T-helper 17 cell (primary cell): ENCODE measurements at regions not wholly inside any gene's neighbourhood (a gene's known extent, or its start where the extent isn't known, plus 50 kb on each side); places are given as distances from the start of the nearest gene placed in this dataset.

ENCODE experiments used
- ATAC-seq: fragments of 150-1000 bp; cut with Tn5 transposase; 2 replicates; pipeline ENCODE4 v1.10.0; 2021; ENCODE audit warnings: mild to moderate bottlenecking, moderate library complexity
- DNase-seq, 3 donors: peaks; one replicate each; pipeline versions ENCODE4 v3.0.0 to v3.0.0-alpha.2; 2020 to 2021
- H3K9me3 ChIP-seq: one replicate; pipeline ENCODE4 v1.7.0; 2013; ENCODE audit warnings: low read length, mild to moderate bottlenecking; ENCODE audit not compliant: control insufficient read depth, poor library complexity, severe bottlenecking
- H3K27ac Mint-ChIP-seq: one replicate; pipeline ENCODE4 v1.8.0; 2022; ENCODE audit warnings: mild to moderate bottlenecking, moderate library complexity, mixed read lengths
- H3K27me3 Mint-ChIP-seq: one replicate; pipeline ENCODE4 v1.8.0; 2022; ENCODE audit warnings: mixed read lengths
- H3K36me3 Mint-ChIP-seq: one replicate; pipeline ENCODE4 v1.8.0; 2022; ENCODE audit warnings: low read depth, mixed read lengths
- H3K4me1 Mint-ChIP-seq: one replicate; pipeline ENCODE4 v1.8.0; 2022; ENCODE audit warnings: mild to moderate bottlenecking, mixed read lengths
- H3K4me3 Mint-ChIP-seq: one replicate; pipeline ENCODE4 v1.8.0; 2022; ENCODE audit warnings: mild to moderate bottlenecking, moderate library complexity, mixed read lengths

DNA sequence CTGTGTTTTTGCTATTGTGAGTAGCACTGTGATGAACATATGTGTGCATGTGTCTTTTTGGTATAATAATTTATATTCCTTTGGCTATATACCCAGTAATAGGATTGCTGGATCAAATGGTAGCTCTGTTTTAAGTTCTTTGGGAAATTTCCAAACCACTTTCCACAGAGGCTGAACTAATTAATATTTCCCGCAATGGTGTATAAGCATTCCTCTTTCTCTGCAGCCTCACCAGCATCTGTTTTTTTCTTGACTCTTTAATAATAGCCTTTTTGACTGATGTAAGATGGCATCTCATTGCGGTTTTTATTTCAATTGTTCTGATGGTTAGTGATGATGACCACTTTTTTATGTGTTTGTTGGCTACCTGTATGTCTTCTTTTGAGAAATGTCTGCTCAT, 247.7 kb upstream of the NDST3 start:
- no peak for ATAC-seq

DNA sequence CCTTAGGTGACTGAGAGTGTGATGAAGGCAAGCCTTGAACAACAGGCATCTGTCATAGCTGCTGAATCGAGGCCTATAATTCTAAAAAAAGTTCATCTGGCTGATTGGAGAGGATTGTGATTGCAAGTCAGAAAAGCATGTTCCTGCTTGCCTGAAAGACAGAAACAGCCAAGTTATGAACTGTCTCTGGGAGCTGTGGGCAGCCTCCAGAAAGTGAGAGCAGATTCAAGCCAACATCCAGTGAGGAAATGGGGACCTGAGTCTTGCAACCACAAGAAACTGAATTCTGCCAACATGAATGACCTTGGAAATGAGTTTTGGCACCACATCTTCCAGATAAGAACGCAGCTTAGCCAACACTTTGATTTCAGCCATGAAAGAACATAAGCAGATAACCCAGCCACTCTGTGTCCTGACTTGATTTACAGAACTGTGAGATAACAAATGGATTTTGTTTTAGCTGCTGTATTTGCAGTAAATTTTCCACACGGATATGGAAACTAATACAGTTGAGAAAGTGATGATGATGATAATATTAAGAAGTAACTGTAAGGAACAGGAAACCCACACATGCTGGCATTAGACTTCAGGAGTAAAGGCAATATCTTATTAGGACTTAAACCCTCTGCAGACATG, 240.3 kb upstream of the NDST3 start:
- H3K27ac Mint-ChIP-seq, result no peak overlapping the region
- no peaks in the 10 kb centered on the region for H3K36me3 Mint-ChIP-seq
- H3K9me3 ChIP-seq, result no peaks in the 10 kb centered on the region
- DNase-seq, result no peak
- H3K4me3 Mint-ChIP-seq, result no peak overlapping the region
- no peaks in the 10 kb centered on the region for H3K4me1 Mint-ChIP-seq
- no peaks in the 10 kb centered on the region for H3K27me3 Mint-ChIP-seq
- no peak for ATAC-seq

More for the DNA sequence above, 247.7 kb upstream of the NDST3 start:
- DNase-seq, result no peak
- Mint-ChIP-seq H3K27ac (no peak overlapping the region), H3K27me3 (no peaks in the 10 kb centered on the region), H3K4me3 (no peak overlapping the region), H3K4me1 (no peaks in the 10 kb centered on the region), H3K36me3 (no peaks in the 10 kb centered on the region)
- no peaks in the 10 kb centered on the region for H3K9me3 ChIP-seq

DNA sequence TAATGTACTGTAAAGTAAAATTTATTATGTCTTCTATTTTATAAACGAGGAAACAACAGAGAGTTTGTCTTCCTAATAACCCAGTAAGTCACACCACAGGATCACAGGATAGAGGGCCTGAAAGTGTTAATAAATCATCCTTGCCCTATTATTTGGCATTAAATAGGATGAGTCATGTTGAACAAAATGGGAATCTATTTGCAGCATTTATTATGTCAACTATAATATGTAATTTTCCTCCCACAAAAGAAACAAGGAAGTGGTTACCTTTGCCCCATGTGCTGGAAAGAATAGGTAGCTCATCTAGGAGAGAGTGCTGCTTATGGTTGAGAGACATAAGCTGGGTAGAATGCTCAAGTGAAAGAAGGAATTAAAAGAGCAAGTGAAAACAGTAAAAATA, 237.6 kb upstream of the NDST3 start:
- no peak overlapping the region for H3K4me3 Mint-ChIP-seq
- no peaks in the 10 kb centered on the region for H3K4me1 Mint-ChIP-seq
- H3K9me3 ChIP-seq, result no peaks in the 10 kb centered on the region
- no peak for ATAC-seq
- DNase-seq, result no peak
- no peak overlapping the region for H3K27ac Mint-ChIP-seq
- no peaks in the 10 kb centered on the region for H3K36me3 Mint-ChIP-seq
- H3K27me3 Mint-ChIP-seq, result no peaks in the 10 kb centered on the region

DNA sequence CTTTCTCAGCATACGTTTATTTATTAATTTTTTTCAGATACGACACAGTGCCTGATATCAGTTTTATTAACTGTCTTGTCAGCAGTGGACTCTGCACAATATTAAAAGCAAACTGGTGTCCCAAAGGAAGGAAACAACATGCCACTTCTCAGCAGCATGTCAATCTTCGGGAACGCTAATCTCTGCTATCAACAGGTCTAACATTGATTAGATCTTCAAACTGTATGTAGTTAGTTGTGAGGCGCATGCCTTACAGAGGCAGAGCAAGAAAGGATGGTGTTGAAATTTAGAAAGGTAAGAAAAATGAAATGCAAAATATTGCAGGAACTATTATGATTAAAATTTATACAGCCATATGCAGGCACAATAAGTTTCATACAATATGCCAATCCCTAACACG, 233.7 kb upstream of the NDST3 start:
- no peak overlapping the region for H3K27ac Mint-ChIP-seq
- no peaks in the 10 kb centered on the region for H3K4me1 Mint-ChIP-seq
- no peaks in the 10 kb centered on the region for H3K27me3 Mint-ChIP-seq
- ATAC-seq, result no peak
- no peak overlapping the region for H3K4me3 Mint-ChIP-seq
- H3K36me3 Mint-ChIP-seq, result no peaks in the 10 kb centered on the region
- no peaks in the 10 kb centered on the region for H3K9me3 ChIP-seq
- DNase-seq, result no peak

- no peak overlapping the region for H3K27ac Mint-ChIP-seq
- no peak for ATAC-seq
- H3K9me3 ChIP-seq, result no peaks in the 10 kb centered on the region
- no peak for DNase-seq
- H3K4me1 Mint-ChIP-seq, result no peaks in the 10 kb centered on the region
- no peaks in the 10 kb centered on the region for H3K36me3 Mint-ChIP-seq
- H3K4me3 Mint-ChIP-seq, result no peak overlapping the region
- H3K27me3 Mint-ChIP-seq, result no peaks in the 10 kb centered on the region
Measured at GRCh38 chr4:117801756-117802155, 232.5 kb upstream of the NDST3 start.

DNA sequence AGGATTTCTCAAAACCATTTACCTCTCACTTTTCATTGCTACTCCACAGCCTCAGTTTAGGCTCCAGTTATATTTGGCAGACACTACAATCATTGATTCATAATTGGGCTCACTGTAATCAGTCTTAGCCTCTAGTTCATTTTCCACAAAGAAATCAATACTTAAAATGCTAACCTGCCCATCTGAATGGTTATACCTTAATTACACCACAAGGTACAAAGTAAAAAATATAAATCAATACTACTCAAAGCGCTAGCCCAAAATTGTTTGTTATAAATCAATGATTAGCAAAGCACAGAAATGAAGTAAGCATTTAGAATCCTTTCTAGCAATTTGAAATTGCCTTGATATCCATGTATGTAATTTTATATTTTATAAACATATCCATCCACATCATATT, 222.6 kb upstream of the NDST3 start:
- H3K27ac Mint-ChIP-seq, result no peak overlapping the region
- H3K9me3 ChIP-seq, result no peaks in the 10 kb centered on the region
- no peaks in the 10 kb centered on the region for H3K4me1 Mint-ChIP-seq
- no peaks in the 10 kb centered on the region for H3K27me3 Mint-ChIP-seq
- DNase-seq (no peak), ATAC-seq (no peak)
- no peaks in the 10 kb centered on the region for H3K36me3 Mint-ChIP-seq
- no peak overlapping the region for H3K4me3 Mint-ChIP-seq

GRCh38 chr4:117814277-117815246, 219.7 kb upstream of the NDST3 start:
- no peak for DNase-seq
- H3K36me3 Mint-ChIP-seq, result no peaks in the 10 kb centered on the region
- H3K27me3 Mint-ChIP-seq, result no peaks in the 10 kb centered on the region
- H3K4me3 Mint-ChIP-seq, result no peak overlapping the region
- no peak for ATAC-seq
- no peaks in the 10 kb centered on the region for H3K9me3 ChIP-seq
- no peak overlapping the region for H3K27ac Mint-ChIP-seq
- H3K4me1 Mint-ChIP-seq, result no peaks in the 10 kb centered on the region

GRCh38 chr4:117817301-117817700, 217.0 kb upstream of the NDST3 start:
- ATAC-seq (no peak), DNase-seq (no peak)
- Mint-ChIP-seq H3K4me1 (no peaks in the 10 kb centered on the region), H3K27me3 (no peaks in the 10 kb centered on the region), H3K36me3 (no peaks in the 10 kb centered on the region), H3K27ac (no peak overlapping the region), H3K4me3 (no peak overlapping the region)
- no peaks in the 10 kb centered on the region for H3K9me3 ChIP-seq

- DNase-seq (no peak), ATAC-seq (no peak)
- no peaks in the 10 kb centered on the region for H3K9me3 ChIP-seq
- Mint-ChIP-seq H3K36me3 (no peaks in the 10 kb centered on the region), H3K27me3 (no peaks in the 10 kb centered on the region), H3K27ac (no peak overlapping the region), H3K4me1 (no peaks in the 10 kb centered on the region), H3K4me3 (no peak overlapping the region)
Measured at GRCh38 chr4:117821834-117822233, 212.5 kb upstream of the NDST3 start.

DNA sequence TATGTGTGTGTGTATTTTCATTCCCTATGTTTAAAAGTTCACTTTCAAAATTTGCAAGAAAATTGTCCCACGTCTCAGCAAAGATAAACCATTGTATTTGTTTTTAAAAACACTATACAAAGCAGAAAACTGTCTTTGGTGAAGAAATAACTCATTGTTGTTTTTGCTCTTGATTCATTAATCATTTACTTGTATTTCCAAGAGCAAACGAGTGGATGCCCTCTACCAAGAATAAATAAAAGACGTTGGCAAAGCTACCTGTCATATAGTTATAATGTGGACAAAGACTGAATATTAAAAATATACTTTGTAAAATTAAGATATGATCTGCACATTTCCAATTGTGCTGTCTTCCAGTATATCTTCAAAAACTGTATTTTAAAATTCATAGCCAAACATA, 210.9 kb upstream of the NDST3 start:
- ATAC-seq, result no peak
- Mint-ChIP-seq H3K27ac (no peak overlapping the region), H3K36me3 (no peaks in the 10 kb centered on the region), H3K4me3 (no peak overlapping the region), H3K27me3 (no peaks in the 10 kb centered on the region), H3K4me1 (no peaks in the 10 kb centered on the region)
- H3K9me3 ChIP-seq, result no peaks in the 10 kb centered on the region
- DNase-seq, result no peak

DNA sequence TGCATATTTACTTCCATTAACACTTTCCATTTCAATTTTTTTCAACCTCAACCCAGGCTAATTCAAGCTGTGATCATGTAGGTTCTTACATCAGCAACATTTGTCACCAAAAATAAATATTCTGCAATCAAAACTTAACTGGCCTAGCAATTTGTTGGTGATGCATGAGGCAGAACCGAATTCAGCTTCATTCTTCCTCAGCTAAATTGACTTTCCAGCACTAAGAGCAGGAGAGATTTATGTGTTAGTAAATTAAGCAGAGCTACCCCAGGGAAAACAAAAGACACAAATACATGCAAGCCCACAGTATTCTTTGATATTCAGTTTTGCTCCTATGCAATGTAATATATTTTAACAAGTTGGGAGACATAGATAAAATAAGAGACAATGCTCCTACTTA, 208.7 kb upstream of the NDST3 start:
- Mint-ChIP-seq H3K4me3 (no peak overlapping the region), H3K36me3 (no peaks in the 10 kb centered on the region), H3K4me1 (no peaks in the 10 kb centered on the region), H3K27me3 (no peaks in the 10 kb centered on the region), H3K27ac (no peak overlapping the region)
- H3K9me3 ChIP-seq, result no peaks in the 10 kb centered on the region
- DNase-seq (no peak), ATAC-seq (no peak)

GRCh38 chr4:117831060-117831683, 203.1 kb upstream of the NDST3 start:
- H3K36me3 Mint-ChIP-seq, result no peaks in the 10 kb centered on the region
- no peaks in the 10 kb centered on the region for H3K4me1 Mint-ChIP-seq

GRCh38 chr4:117835566-117835965, 198.7 kb upstream of the NDST3 start:
- DNase-seq, result no peak
- no peaks in the 10 kb centered on the region for H3K4me1 Mint-ChIP-seq
- ATAC-seq, result no peak
- H3K4me3 Mint-ChIP-seq, result no peak overlapping the region
- no peak overlapping the region for H3K27ac Mint-ChIP-seq
- H3K36me3 Mint-ChIP-seq, result no peaks in the 10 kb centered on the region
- no peaks in the 10 kb centered on the region for H3K27me3 Mint-ChIP-seq
- no peaks in the 10 kb centered on the region for H3K9me3 ChIP-seq

More at GRCh38 chr4:117831060-117831683, 203.1 kb upstream of the NDST3 start:
- ATAC-seq (no peak), DNase-seq (no peak)
- no peaks in the 10 kb centered on the region for H3K9me3 ChIP-seq
- Mint-ChIP-seq H3K27ac (no peak overlapping the region), H3K4me3 (no peak overlapping the region), H3K27me3 (no peaks in the 10 kb centered on the region)
